GM12878 (cell line): ENCODE measurements at regions not wholly inside any gene's neighbourhood (a gene's known extent, or its start where the extent isn't known, plus 50 kb on each side); places are given as distances from the start of the nearest gene placed in this dataset.

Source experiments
- ATAC-seq: fragments of 200-7000 bp; cut with Tn5 transposase; 3 replicates; pipeline ENCODE4 v1.9.1; 2020; ENCODE audit warnings: mild to moderate bottlenecking, moderate library complexity
- BruUV-seq: library from RNA; stranded (reverse); fragments of 400-500 nt; replicated peaks from 2 replicates; lab custom pipeline; 2021; lab: Mats Ljungman, UMichigan
- CTCF ChIA-PET: fragments of 300-600 bp; sonication (Branson Sonifier 250); formaldehyde crosslinking; extraction: SDS; loops from one replicate; lab custom pipeline; 2021; ENCODE audit warnings: inconsistent platforms; lab: Yijun Ruan, JAX
- POLR2A ChIA-PET: fragments of 350-600 bp; formaldehyde crosslinking; extraction: SDS; loops from one replicate; lab custom pipeline; 2021; ENCODE audit warnings: inconsistent platforms; lab: Charles Lee
- RAD21 ChIA-PET: fragments of 300-600 bp; sonication (Branson Sonifier 250); formaldehyde crosslinking; loops from one replicate; lab custom pipeline; 2023; ENCODE audit warnings: antibody characterized with exemption; ENCODE audit not compliant: unreplicated experiment; lab: Charles Lee
- SMC1A ChIA-PET: fragments of 300-600 bp; sonication (Branson Sonifier 250); formaldehyde crosslinking; loops from one replicate; lab custom pipeline; 2023; ENCODE audit not compliant: unreplicated experiment, uncharacterized antibody; lab: Charles Lee
- DNase-seq: peaks from one replicate; pipeline ENCODE4 v3.0.0-alpha.2; 2011; ENCODE audit warnings: low read depth, low spot score
- FAIRE-seq: peaks from 3 replicates; lab custom pipeline; 2011; peaks lifted over from hg19 to GRCh38; lab: Jason Lieb, UNC
- H2AFZ ChIP-seq: 2 replicates; pipeline ENCODE4 v1.6.0; 2011; ENCODE audit warnings: low read depth, low read length, control low read depth; ENCODE audit not compliant: control insufficient read depth
- H3K27ac ChIP-seq: 2 replicates; pipeline ENCODE4 v1.5.1; 2011; ENCODE audit warnings: control low read depth; ENCODE audit not compliant: control insufficient read depth, insufficient read depth
- H3K27me3 ChIP-seq, 2 experiments: replicated peaks in 1 of 2; 2 replicates each; pipeline versions ENCODE4 v1.6.0 to v1.6.1; 2011; ENCODE audit warnings: low read length in 1 of 2; ENCODE audit not compliant: control insufficient read depth in 2 of 2, insufficient read depth in 2 of 2
- H3K36me3 ChIP-seq, 2 experiments: 2 replicates each; pipeline ENCODE4 v1.5.1; 2011; ENCODE audit warnings: low read length in 1 of 2; ENCODE audit not compliant: control insufficient read depth in 2 of 2, insufficient read depth in 2 of 2
- H3K4me1 ChIP-seq: 2 replicates; pipeline ENCODE4 v1.6.1; 2011; ENCODE audit warnings: mild to moderate bottlenecking, low read length, moderate library complexity, mixed read lengths; ENCODE audit not compliant: control insufficient read depth, insufficient read depth
- H3K4me2 ChIP-seq: 2 replicates; pipeline ENCODE4 v1.6.0; 2011; ENCODE audit warnings: control low read depth; ENCODE audit not compliant: control insufficient read depth, insufficient read depth
- H3K4me3 ChIP-seq: fragments of 200-600 bp; sonication (generic); 2 replicates; pipeline ENCODE4 v1.5.1; 2016
- H3K79me2 ChIP-seq: 2 replicates; pipeline ENCODE4 v1.6.0; 2011; ENCODE audit warnings: low read length; ENCODE audit not compliant: control insufficient read depth, insufficient read depth
- H3K9ac ChIP-seq: 2 replicates; pipeline ENCODE4 v1.8.0; 2011; ENCODE audit warnings: low read length, control low read depth, mixed read lengths; ENCODE audit not compliant: control insufficient read depth, insufficient read depth
- H3K9me3 ChIP-seq: replicated peaks from 3 replicates; pipeline ENCODE4 v1.5.1; 2011; ENCODE audit warnings: mild to moderate bottlenecking, low read length; ENCODE audit not compliant: control insufficient read depth, insufficient read depth
- H4K20me1 ChIP-seq: 2 replicates; pipeline ENCODE4 v1.6.0; 2011; ENCODE audit not compliant: control insufficient read depth, insufficient read depth
- BCL3 ChIP-seq: IDR thresholded peaks from 2 replicates; pipeline ENCODE4 v1.6.1; 2011; ENCODE audit warnings: borderline replicate concordance, low read depth, mild to moderate bottlenecking, moderate library complexity, low read length; ENCODE audit not compliant: insufficient read depth, poor library complexity, severe bottlenecking
- CEBPB ChIP-seq, 2 experiments: fragments of 150-350 bp in 1 of 2; IDR thresholded peaks; 2 replicates each; pipeline ENCODE4 v1.6.1; 2012 to 2014; ENCODE audit warnings: low read depth in 2 of 2, low read length in 2 of 2, borderline replicate concordance in 1 of 2, inconsistent platforms in 1 of 2
- CHD1 ChIP-seq: IDR thresholded peaks from 2 replicates; pipeline ENCODE4 v1.6.1; 2012; ENCODE audit warnings: low read depth, low read length, improper control_type of control experiment
- EGR1 ChIP-seq, 2 experiments: IDR thresholded peaks; 1 replicate in 1 of 2; 2 replicates in 1 of 2; pipeline ENCODE4 v1.6.1; 2011 to 2012; ENCODE audit warnings: low read depth in 2 of 2, low read length in 2 of 2, borderline replicate concordance in 1 of 2, mild to moderate bottlenecking in 1 of 2, moderate library complexity in 1 of 2
- NR2C1 ChIP-seq: fragments of 450-650 bp; IDR thresholded peaks from 2 replicates; pipeline ENCODE4 v1.6.1; 2017; ENCODE audit warnings: antibody characterized with exemption, mild to moderate bottlenecking, moderate library complexity
- PAX8 ChIP-seq: fragments of 450-650 bp; IDR thresholded peaks from 2 replicates; pipeline ENCODE4 v1.6.1; 2017; ENCODE audit warnings: mild to moderate bottlenecking, moderate library complexity
- PML ChIP-seq: IDR thresholded peaks from 2 replicates; pipeline ENCODE4 v1.6.1; 2012; ENCODE audit warnings: low read length, inconsistent platforms
- RELB ChIP-seq: fragments of 450-650 bp; IDR thresholded peaks from 2 replicates; pipeline ENCODE4 v1.6.1; 2017; ENCODE audit warnings: low read depth, mild to moderate bottlenecking, moderate library complexity
- SMAD1 ChIP-seq: fragments of 450-650 bp; IDR thresholded peaks from 2 replicates; pipeline ENCODE4 v1.6.1; 2018; ENCODE audit warnings: mild to moderate bottlenecking, low read depth; ENCODE audit not compliant: partially characterized antibody
- TBL1XR1 ChIP-seq: IDR thresholded peaks from 2 replicates; pipeline ENCODE4 v1.6.1; 2012; ENCODE audit warnings: low read depth, low read length, improper control_type of control experiment
- TCF12 ChIP-seq: IDR thresholded peaks from 2 replicates; pipeline ENCODE4 v1.6.1; 2011; ENCODE audit warnings: low read depth, mild to moderate bottlenecking, low read length
- ZNF274 ChIP-seq: IDR thresholded peaks from one replicate; pipeline ENCODE4 v1.8.0; 2011; ENCODE audit not compliant: insufficient read length, insufficient read depth
- in situ Hi-C: fragments of 300-500 bp; cut with MboI; formaldehyde crosslinking; loops from 9 replicates; pipeline ENCODE4 v1.14.3; 2018; ENCODE audit warnings: mixed read lengths
- intact Hi-C: fragments of 100-400 bp; cut with micrococcal nuclease; formaldehyde crosslinking; loops from one replicate; pipeline ENCODE4 v1.14.2; 2022; ENCODE audit not compliant: unreplicated experiment

GRCh38 chr3:111415018-111415417, 127.0 kb upstream of the CD96 start:
- intact Hi-C loops = no loop called here
- ChIA-PET RAD21 (no interaction called here), CTCF (no interaction called here)

More at GRCh38 chr3:111415018-111415417, 127.0 kb upstream of the CD96 start:
- H3K27ac ChIP-seq = no peak overlapping the region
- H3K4me1 ChIP-seq = no peaks in the 10 kb centered on the region
- ATAC-seq (no peak), FAIRE-seq (no peak), DNase-seq (no peak)
- in situ Hi-C loops = no loop called here
- no peaks in the 10 kb centered on the region for H3K27me3 ChIP-seq
- no peaks in the 10 kb centered on the region for H3K36me3 ChIP-seq
- no peak overlapping the region for H2AFZ ChIP-seq
- SMC1A ChIA-PET = interaction anchor here (1.1 kb wide), 1 partner anchor 109 kb away, joined by 3 read pairs; no protein-coding TSS in a partner anchor
- no TSS peak for BruUV-seq
- H3K4me3 ChIP-seq = no peak overlapping the region
- no peak for TF ChIP-seq PAX8
- no peak for TF ChIP-seq TCF12
- TF ChIP-seq CEBPB (IDR thresholded peaks at IDR 0.05; ENCODE audit: borderline replicate concordance in 1 of 2, low read depth in 2 of 2, low read length in 2 of 2) = no peak
- TF ChIP-seq NR2C1 = no peak
- TF ChIP-seq PML = no peak
- no peak for TF ChIP-seq BCL3
- TF ChIP-seq ZNF274 = no peak
- TF ChIP-seq EGR1 (IDR thresholded peaks at IDR 0.05; ENCODE audit: borderline replicate concordance in 1 of 2, low read depth in 2 of 2, low read length in 2 of 2) = no peak
- TF ChIP-seq TBL1XR1 = no peak
- no peak for TF ChIP-seq SMAD1
- no peak for TF ChIP-seq RELB
- TF ChIP-seq CHD1 = no peak
- TF ChIP-seq, all 136 proteins: peak for 0
- no peaks in the 10 kb centered on the region for H3K9me3 ChIP-seq
- H4K20me1 ChIP-seq = no peaks in the 10 kb centered on the region
- H3K9ac ChIP-seq = no peak overlapping the region
- H3K4me2 ChIP-seq = no peak overlapping the region
- no peaks in the 10 kb centered on the region for H3K79me2 ChIP-seq
- POLR2A ChIA-PET = no interaction called here
